Esophagus mucosa (tissue), 1 donor: ENCODE measurements at regions not wholly inside any gene's neighbourhood (a gene's known extent, or its start where the extent isn't known, plus 50 kb on each side); places are given as distances from the start of the nearest gene placed in this dataset.
A peak's percentile ranks its signal among the peaks of the same experiment; 100 is the strongest.
"Not testable (repeated sequence)": the region's sequence is repeated elsewhere in the genome, so short reads cannot be mapped to it uniquely, and the experiment has no call there.

Experiments
- ATAC-seq: fragments of 200-7000 bp; cut with Tn5 transposase; one replicate; pipeline ENCODE4 v1.9.1; 2020
- donor health status: DM: yes; HTN: yes; CAD: no.

- ATAC-seq: no peak
These were observed 126.6 kb downstream of the HNRNPD start for GRCh38 chr4:82247171-82247570.

DNA sequence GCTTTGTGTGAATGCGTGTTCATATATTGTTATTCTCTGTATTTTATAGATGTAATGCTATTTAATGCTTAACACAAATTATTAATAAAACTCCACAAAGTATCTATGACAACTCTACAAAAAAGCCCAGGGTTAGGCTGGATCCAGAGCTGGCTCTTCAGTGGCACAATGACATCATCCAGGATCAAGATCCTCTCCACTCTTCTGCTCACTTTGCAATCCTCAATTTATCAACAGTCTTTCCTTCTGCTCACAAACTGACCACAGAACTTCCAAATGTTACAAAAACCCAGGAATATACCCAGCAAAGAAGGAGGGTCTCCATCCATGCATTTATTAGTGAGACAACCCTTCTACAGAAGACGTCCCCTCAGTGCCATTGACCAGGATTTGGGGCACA lies 132.3 kb downstream of the HNRNPD start:
- ATAC-seq: no peak

- no peak for ATAC-seq
These were observed 133.4 kb downstream of the HNRNPD start for GRCh38 chr4:82240410-82240809.

GRCh38 chr4:82237142-82237541 lies 136.6 kb downstream of the HNRNPD start:
- ATAC-seq: not testable (repeated sequence)

DNA sequence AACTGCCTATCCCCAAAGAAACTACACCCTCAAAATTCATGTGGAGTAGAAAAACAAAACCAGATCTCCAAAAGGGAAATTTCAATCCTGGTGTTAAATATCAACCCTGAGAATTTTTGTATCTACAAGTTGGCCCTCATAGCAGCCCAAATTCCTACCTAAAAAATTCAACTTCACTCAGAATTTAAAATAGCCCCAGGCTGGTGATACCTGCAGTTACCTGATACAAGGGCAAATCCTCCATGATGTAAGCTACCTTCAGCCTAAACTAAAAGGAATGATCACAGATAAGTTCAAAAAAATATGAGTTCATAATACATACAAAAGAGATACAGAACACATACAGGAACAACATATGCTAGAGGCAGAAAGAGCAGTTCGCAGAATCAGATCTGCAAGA lies 138.4 kb downstream of the HNRNPD start:
- no peak for ATAC-seq

GRCh38 chr4:82232891-82233290 lies 140.9 kb downstream of the HNRNPD start:
- no peak for ATAC-seq

- no peak for ATAC-seq
These were observed 142.0 kb downstream of the HNRNPD start for GRCh38 chr4:82231806-82232205.

DNA sequence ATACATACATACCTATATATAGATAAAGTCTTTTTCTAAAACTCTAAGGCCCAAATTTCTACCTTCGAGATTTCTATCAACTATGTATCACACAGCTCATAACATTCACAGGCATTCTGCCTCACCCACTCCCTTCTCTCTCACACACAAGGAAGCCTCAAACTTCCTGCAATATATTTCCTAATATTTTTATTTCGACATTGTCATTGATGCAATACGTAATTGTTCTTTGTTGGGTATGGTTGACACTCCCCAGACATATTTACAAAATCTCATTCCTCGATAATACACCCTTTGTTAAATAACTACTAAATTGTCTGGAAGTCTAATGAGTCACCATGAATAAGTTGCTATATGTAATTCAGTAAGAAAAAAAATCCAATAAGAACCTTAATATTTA lies 143.5 kb downstream of the HNRNPD start:
- peak; percentile 97 for ATAC-seq

DNA sequence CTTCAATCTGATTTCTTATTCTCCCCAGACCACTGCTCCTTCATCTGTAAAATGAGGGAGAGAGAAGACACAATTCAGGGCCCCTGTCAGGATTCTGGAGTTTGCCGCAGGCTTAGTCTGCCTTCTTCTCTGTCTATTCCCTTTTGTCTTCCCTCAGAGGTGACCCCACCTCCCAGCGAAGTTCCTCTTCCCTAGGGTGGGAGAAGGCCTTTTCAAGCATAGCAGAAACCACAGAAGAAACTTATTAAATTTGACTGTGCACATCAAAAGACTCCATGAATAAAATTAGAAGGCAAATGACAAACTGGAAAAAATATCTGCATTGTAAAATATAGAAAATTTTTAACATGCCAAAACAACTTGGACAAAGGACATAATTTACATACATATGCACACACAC lies 148.8 kb downstream of the HNRNPD start:
- no peak for ATAC-seq

DNA sequence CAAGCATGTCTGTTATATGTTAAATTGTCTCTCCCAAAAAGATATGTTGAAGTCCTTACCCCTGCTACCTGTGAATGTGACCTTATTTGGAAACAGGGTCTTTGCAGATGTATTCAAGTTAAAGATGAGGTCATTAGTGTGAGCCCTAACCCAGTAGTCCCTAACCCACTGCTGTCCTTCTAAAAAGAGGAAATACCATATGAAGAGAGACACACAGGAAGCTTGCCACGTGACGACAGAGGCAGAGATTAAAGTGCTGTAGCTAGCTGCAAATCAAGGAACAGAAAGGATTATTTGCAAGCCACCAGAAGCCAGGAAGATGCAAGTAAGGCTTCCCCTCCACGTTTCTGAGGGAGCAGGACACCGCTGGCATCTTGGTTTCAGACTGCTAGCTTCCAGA lies 150.1 kb downstream of the HNRNPD start:
- ATAC-seq: no peak

DNA sequence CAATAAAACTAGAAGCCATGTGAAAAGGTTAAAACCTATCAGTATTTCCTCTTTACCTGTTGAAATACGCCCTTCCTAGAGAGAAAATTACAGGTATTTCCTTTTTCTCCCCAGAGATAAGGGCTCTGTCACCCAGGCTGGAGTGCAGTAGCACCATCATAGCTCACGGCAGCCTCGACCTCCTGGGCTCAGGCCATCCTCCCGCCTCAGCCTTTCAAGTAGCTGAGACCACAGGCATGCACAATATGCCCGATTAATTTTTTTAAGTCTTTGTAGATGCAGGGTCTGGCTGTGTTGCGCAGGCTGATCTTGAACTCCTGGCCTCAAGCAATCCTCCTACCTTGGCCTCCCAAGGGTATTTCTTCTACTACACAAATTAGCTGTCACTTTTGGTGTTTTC lies 154.4 kb downstream of the HNRNPD start:
- ATAC-seq: no peak

GRCh38 chr4:82217986-82218715 lies 155.6 kb downstream of the HNRNPD start:
- no peak for ATAC-seq

GRCh38 chr4:82216219-82216618 lies 157.6 kb downstream of the HNRNPD start:
- ATAC-seq: no peak

DNA sequence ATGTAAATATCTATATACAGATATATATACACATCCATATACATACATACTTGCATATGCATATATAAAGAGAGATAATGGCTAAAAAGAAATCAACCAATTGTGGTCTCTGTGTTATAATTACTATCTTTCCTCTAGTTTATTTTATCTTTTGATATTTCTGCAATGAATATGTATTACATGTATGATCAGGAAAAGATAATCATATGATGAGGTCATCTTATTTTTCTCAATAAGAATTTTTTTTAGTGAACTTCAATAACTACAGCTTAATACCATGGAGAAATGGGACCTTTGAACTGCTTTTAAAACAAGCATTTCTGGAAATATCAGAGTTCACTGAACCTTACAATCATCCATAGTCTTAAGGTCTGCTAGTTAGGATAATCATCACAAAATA lies 158.0 kb downstream of the HNRNPD start:
- no peak for ATAC-seq

GRCh38 chr4:82215039-82215438 lies 158.8 kb downstream of the HNRNPD start:
- ATAC-seq: no peak

- no peak for ATAC-seq
These were observed 160.0 kb downstream of the HNRNPD start for GRCh38 chr4:82213485-82214417.

- ATAC-seq: peak; percentile 53
These were observed 171.8 kb downstream of the HNRNPD start for GRCh38 chr4:82201805-82202641.

- ATAC-seq: no peak
These were observed 172.5 kb downstream of the HNRNPD start for GRCh38 chr4:82201303-82201702.

DNA sequence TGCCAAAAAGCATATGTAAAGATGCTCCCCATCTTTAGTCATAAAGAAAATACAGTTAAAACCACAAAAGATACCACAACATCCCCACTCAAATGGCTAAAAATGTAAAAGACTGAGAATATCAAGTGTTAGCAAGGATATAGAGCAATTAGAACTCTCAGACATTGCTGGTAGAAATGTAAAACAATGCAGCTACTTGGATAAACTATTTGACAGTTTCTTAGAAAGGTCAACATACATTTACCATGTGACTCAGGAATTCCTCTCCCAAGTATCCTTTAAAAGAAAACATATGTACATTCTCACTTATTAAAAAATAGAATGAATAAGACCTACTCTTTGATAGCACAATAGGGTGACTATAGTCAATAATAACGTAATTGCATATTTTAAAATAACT lies 173.7 kb downstream of the HNRNPD start:
- ATAC-seq: no peak

- no peak for ATAC-seq
These were observed 179.5 kb downstream of the HNRNPD start for GRCh38 chr4:82194329-82194728.

GRCh38 chr4:82192017-82192673 lies 181.6 kb downstream of the HNRNPD start:
- ATAC-seq: no peak

- ATAC-seq: no peak
These were observed 192.0 kb downstream of the HNRNPD start for GRCh38 chr4:82181789-82182188.
